Kidney epithelial cell (primary cell): ENCODE measurements at regions not wholly inside any gene's neighbourhood (a gene's known extent, or its start where the extent isn't known, plus 50 kb on each side); places are given as distances from the start of the nearest gene placed in this dataset.

Experiments
- DNase-seq: peaks from one replicate; pipeline ENCODE4 v3.0.0-alpha.2; 2010; ENCODE audit warnings: low read depth
- H3K27me3 ChIP-seq: 2 replicates; pipeline ENCODE4 v1.6.0; 2011; ENCODE audit warnings: low read length; ENCODE audit not compliant: control insufficient read depth, insufficient read depth
- H3K36me3 ChIP-seq: 2 replicates; pipeline ENCODE4 v1.5.1; 2011; ENCODE audit warnings: low read length; ENCODE audit not compliant: control insufficient read depth, insufficient read depth
- H3K4me3 ChIP-seq: 2 replicates; pipeline ENCODE4 v1.5.1; 2011; ENCODE audit warnings: low read depth, mild to moderate bottlenecking, control low read depth, low read length
- CTCF ChIP-seq: IDR thresholded peaks from 2 replicates; pipeline ENCODE4 v1.5.1; 2011; ENCODE audit warnings: mild to moderate bottlenecking, moderate library complexity, low read length, control low read depth, inconsistent platforms; ENCODE audit not compliant: insufficient read depth, poor library complexity, severe bottlenecking

DNA sequence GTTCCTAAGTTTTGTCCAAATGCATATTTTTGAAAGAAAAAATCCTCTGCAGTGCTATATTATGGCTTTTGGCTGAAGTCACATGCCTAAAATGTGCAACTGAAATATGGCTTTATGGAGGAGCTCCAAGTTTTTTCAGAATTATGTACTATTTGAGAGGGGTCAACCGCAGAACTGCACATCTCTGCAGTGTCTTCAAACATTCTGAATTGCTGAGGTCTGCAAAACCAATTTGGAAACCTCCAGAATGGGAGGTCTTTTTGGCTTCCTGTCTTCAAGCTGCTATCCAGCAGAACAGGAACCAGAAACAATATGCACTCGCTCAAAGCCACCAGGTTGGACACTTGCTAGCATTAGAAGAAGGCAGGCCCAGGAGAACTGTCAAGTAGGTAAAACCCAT is 376.0 kb upstream of the PAPPA start:
- H3K27me3 ChIP-seq = no peaks in the 10 kb centered on the region
- no peak for DNase-seq
- H3K36me3 ChIP-seq = no peaks in the 10 kb centered on the region
- TF ChIP-seq CTCF = no peak
- H3K4me3 ChIP-seq = no peak overlapping the region

- DNase-seq = no peak
- no peak overlapping the region for H3K4me3 ChIP-seq
- no peaks in the 10 kb centered on the region for H3K27me3 ChIP-seq
- H3K36me3 ChIP-seq = no peaks in the 10 kb centered on the region
- no peak for TF ChIP-seq CTCF
These were observed 372.4 kb upstream of the PAPPA start for GRCh38 chr9:115781070-115781736.

DNA sequence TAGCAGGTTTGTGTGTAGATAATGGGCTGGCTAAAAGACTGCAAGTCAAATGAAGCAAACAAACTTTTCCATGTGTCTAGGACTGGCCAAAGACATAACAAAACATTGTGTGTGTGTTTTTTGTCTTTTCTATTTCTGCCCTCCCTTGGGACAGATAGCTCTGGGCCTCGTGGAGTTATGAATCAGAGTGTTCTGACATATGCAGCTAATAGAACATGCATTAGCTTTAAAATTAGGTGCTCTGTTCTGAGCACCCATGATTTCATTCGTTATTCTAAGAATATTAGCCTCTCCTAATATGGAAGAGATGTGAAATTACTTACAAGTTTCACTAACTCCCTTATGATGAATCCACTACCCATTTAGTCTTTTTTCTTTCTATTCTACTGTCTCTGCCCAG is 367.3 kb upstream of the PAPPA start:
- H3K27me3 ChIP-seq = no peaks in the 10 kb centered on the region

DNA sequence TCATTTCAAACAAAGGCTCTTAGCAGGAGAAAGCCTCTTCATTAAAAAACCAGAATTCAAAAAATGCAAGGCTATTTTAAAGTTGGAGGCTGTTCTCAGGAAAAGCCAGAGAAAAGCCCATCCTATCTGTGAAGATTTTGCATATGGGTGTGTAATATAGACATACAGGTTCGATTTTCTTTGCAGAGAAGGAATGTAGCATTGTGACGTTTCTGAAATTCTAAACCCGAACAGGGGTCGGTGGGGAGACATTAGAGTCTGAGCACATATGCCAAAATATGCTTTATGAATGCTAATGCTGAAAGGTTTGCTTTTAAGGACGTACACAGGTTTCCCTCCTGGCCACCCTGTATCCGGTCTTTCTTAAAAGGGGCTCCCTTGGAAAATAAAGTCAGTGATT is 363.1 kb upstream of the PAPPA start:
- DNase-seq = no peak
- TF ChIP-seq CTCF = no peak
- no peaks in the 10 kb centered on the region for H3K36me3 ChIP-seq
- H3K27me3 ChIP-seq = no peaks in the 10 kb centered on the region
- H3K4me3 ChIP-seq = no peak overlapping the region

More for the DNA sequence above, 367.3 kb upstream of the PAPPA start:
- no peak for TF ChIP-seq CTCF
- no peaks in the 10 kb centered on the region for H3K36me3 ChIP-seq
- no peak for DNase-seq
- H3K4me3 ChIP-seq = no peak overlapping the region

DNA sequence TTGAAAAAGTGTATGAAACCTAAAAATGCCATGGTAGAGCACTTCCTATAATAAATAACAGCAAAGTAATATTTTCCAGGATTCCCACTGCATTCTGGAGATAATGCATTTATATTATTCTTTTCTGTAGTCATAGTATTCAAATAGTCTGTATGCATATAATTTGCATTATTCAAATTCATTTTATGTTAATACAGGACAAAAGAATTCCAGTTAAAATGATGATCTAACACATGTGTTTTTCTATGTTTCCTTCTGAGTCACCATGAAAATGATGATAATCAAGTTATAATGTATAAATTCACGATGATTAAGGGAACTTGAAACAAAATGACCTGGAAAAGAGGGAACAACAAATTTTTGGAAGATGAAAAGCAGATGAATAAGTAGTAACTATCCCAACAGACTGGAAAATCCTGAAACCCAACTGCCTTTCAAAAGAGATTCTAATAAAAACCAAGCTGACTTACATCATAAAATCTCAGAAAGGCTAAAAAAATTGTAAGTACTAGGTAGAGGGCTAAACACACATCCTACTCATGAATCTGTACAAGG is 358.6 kb upstream of the PAPPA start:
- no peak overlapping the region for H3K4me3 ChIP-seq
- H3K36me3 ChIP-seq = no peaks in the 10 kb centered on the region
- no peak for TF ChIP-seq CTCF
- H3K27me3 ChIP-seq = no peaks in the 10 kb centered on the region
- DNase-seq = no peak

GRCh38 chr9:115799734-115800133 is 353.9 kb upstream of the PAPPA start:
- no peak for DNase-seq
- TF ChIP-seq CTCF = no peak
- Histone ChIP-seq H3K27me3 (no peaks in the 10 kb centered on the region), H3K36me3 (no peaks in the 10 kb centered on the region), H3K4me3 (no peak overlapping the region)
